HCT116 (cell line): ENCODE measurements at regions not wholly inside any gene's neighbourhood (a gene's known extent, or its start where the extent isn't known, plus 50 kb on each side); places are given as distances from the start of the nearest gene placed in this dataset.

Source experiments
- CTCF ChIP-seq, 3 experiments: fragments of 200-600 bp in 1 of 3; sonication (generic) in 1 of 3; IDR thresholded peaks in 2 of 3; conservative IDR thresholded peaks in 1 of 3; 2 replicates each; pipeline ENCODE4 v1.5.1; 2012 to 2017; ENCODE audit warnings: low read depth in 2 of 3, low read length in 2 of 3, antibody characterized with exemption in 1 of 3, borderline replicate concordance in 1 of 3, control low read depth in 1 of 3, mild to moderate bottlenecking in 1 of 3, mixed read lengths in 1 of 3, mixed run types in 1 of 3, moderate library complexity in 1 of 3; ENCODE audit not compliant: insufficient read depth in 1 of 3
- POLR2A ChIP-seq: IDR thresholded peaks from 2 replicates; pipeline ENCODE4 v1.7.0; 2011; ENCODE audit warnings: borderline replicate concordance; ENCODE audit not compliant: insufficient read depth, insufficient read length; ENCODE audit errors: extremely low read depth

- TF ChIP-seq CTCF (IDR thresholded peaks at IDR 0.05 in 2 of 3, conservative IDR thresholded peaks at IDR 0.05 in 1 of 3; ENCODE audit: borderline replicate concordance in 1 of 3, insufficient read depth in 1 of 3, low read depth in 2 of 3, low read length in 2 of 3) (no peak), POLR2A (no peak)
Measured at GRCh38 chr2:190802626-190803209, 77.9 kb upstream of the GLS start.
